ENCODE measurements at regions not wholly inside any gene's neighbourhood (a gene's known extent, or its start where the extent isn't known, plus 50 kb on each side); places are given as distances from the start of the nearest gene placed in this dataset.

DNA sequence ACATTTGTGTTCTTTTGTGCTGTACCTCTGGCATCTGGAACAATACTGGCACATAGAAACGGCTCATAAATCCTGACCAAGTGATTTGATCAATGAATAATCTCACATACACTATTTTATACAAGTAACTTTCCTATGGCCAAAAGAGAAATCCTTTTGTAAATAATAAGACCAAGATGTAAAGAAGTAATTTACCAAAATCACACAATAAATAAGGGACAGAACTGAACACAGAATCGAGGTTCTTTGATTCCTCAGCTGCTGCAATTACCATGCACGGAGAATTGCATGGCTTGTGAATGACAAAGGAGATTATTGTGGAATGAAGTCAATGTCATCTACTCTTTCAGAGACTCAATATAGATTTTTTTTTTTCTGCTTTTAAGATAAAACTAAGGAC lies 576.8 kb upstream of the SMIM31 start:
- H3K27ac Mint-ChIP-seq = no peak overlapping the region
- H3K36me3 Mint-ChIP-seq = no peaks in the 10 kb centered on the region
- TF ChIP-seq ZNF138 (CRISPR knock-in tag; conservative IDR thresholded peaks at IDR 0.05) (no peak), NFATC4 (CRISPR knock-in tag; IDR thresholded peaks at IDR 0.05) (no peak), ESRRA (CRISPR knock-in tag; IDR thresholded peaks at IDR 0.05; ENCODE audit: borderline replicate concordance) (no peak), ELF4 (CRISPR knock-in tag; IDR thresholded peaks at IDR 0.05; ENCODE audit: low read depth) (no peak), GABPB1 (CRISPR knock-in tag; IDR thresholded peaks at IDR 0.05) (no peak), PRRX2 (CRISPR knock-in tag; IDR thresholded peaks at IDR 0.05) (no peak)
- TF ChIP-seq, protein P1, sequence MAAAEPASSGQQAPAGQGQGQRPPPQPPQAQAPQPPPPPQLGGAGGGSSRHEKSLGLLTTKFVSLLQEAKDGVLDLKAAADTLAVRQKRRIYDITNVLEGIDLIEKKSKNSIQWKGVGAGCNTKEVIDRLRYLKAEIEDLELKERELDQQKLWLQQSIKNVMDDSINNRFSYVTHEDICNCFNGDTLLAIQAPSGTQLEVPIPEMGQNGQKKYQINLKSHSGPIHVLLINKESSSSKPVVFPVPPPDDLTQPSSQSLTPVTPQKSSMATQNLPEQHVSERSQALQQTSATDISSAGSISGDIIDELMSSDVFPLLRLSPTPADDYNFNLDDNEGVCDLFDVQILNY (CRISPR knock-in tag; IDR thresholded peaks at IDR 0.05) = no peak
- TF ChIP-seq, protein P2, sequence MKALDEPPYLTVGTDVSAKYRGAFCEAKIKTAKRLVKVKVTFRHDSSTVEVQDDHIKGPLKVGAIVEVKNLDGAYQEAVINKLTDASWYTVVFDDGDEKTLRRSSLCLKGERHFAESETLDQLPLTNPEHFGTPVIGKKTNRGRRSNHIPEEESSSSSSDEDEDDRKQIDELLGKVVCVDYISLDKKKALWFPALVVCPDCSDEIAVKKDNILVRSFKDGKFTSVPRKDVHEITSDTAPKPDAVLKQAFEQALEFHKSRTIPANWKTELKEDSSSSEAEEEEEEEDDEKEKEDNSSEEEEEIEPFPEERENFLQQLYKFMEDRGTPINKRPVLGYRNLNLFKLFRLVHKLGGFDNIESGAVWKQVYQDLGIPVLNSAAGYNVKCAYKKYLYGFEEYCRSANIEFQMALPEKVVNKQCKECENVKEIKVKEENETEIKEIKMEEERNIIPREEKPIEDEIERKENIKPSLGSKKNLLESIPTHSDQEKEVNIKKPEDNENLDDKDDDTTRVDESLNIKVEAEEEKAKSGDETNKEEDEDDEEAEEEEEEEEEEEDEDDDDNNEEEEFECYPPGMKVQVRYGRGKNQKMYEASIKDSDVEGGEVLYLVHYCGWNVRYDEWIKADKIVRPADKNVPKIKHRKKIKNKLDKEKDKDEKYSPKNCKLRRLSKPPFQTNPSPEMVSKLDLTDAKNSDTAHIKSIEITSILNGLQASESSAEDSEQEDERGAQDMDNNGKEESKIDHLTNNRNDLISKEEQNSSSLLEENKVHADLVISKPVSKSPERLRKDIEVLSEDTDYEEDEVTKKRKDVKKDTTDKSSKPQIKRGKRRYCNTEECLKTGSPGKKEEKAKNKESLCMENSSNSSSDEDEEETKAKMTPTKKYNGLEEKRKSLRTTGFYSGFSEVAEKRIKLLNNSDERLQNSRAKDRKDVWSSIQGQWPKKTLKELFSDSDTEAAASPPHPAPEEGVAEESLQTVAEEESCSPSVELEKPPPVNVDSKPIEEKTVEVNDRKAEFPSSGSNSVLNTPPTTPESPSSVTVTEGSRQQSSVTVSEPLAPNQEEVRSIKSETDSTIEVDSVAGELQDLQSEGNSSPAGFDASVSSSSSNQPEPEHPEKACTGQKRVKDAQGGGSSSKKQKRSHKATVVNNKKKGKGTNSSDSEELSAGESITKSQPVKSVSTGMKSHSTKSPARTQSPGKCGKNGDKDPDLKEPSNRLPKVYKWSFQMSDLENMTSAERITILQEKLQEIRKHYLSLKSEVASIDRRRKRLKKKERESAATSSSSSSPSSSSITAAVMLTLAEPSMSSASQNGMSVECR (CRISPR knock-in tag; IDR thresholded peaks at IDR 0.05; ENCODE audit: borderline replicate concordance) = no peak
- no peak for DNase-seq (ENCODE audit: low spot score)
- no peak overlapping the region for H3K4me3 Mint-ChIP-seq
- no peaks in the 10 kb centered on the region for H3K27me3 Mint-ChIP-seq (ENCODE audit: low read depth)
- H3K4me1 Mint-ChIP-seq = peaks cover 7% of the 10 kb centered on the region
- CTCF ChIA-PET = no interaction called here
- ATAC-seq = no peak
- H3K9me3 Mint-ChIP-seq = 0 out of 2 replicates have a peak, but pooled peaks cover 5% of the 10 kb centered on the region
- POLR2A ChIA-PET = no interaction called here

DNA sequence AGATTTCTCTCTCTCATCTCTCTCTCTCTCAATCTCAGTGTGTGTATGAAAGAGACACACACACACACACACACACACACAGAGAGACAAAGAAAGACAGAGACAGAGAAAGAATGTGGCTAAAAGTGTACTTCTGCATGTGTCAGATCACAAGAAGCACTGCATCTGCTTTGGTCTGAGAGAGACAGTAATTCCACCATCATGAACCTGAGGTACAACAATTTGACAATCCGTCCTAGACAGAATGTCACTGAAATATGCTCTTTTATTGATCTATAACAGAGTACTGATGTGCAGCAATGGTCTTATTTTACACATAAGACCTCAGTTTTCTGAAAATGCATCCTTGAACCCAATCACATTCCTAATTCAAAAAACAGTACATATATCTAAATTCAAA lies 576.2 kb upstream of the SMIM31 start:
- ATAC-seq (no peak), DNase-seq (ENCODE audit: low spot score) (no peak)
- H3K9me3 Mint-ChIP-seq = 0 out of 2 replicates have a peak, but pooled peaks cover 5% of the 10 kb centered on the region
- peaks cover 7% of the 10 kb centered on the region for H3K4me1 Mint-ChIP-seq
- no peak overlapping the region for H3K27ac Mint-ChIP-seq
- CTCF ChIA-PET = no interaction called here
- H3K27me3 Mint-ChIP-seq (ENCODE audit: low read depth) = no peaks in the 10 kb centered on the region
- POLR2A ChIA-PET = no interaction called here
- no peak overlapping the region for H3K4me3 Mint-ChIP-seq
- no peaks in the 10 kb centered on the region for H3K36me3 Mint-ChIP-seq
- no peak for TF ChIP-seq ELF4 (CRISPR knock-in tag; IDR thresholded peaks at IDR 0.05; ENCODE audit: low read depth)
- TF ChIP-seq ESRRA (CRISPR knock-in tag; IDR thresholded peaks at IDR 0.05; ENCODE audit: borderline replicate concordance) = no peak
- TF ChIP-seq MXD4 (CRISPR knock-in tag; IDR thresholded peaks at IDR 0.05; ENCODE audit: borderline replicate concordance) = no peak
- no peak for TF ChIP-seq PRRX2 (CRISPR knock-in tag; IDR thresholded peaks at IDR 0.05)
- TF ChIP-seq, protein P3, sequence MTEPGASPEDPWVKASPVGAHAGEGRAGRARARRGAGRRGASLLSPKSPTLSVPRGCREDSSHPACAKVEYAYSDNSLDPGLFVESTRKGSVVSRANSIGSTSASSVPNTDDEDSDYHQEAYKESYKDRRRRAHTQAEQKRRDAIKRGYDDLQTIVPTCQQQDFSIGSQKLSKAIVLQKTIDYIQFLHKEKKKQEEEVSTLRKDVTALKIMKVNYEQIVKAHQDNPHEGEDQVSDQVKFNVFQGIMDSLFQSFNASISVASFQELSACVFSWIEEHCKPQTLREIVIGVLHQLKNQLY (CRISPR knock-in tag; IDR thresholded peaks at IDR 0.05) = no peak
- TF ChIP-seq FOXP1 (CRISPR knock-in tag; IDR thresholded peaks at IDR 0.05; ENCODE audit: borderline replicate concordance) = no peak
- TF ChIP-seq, protein P4, sequence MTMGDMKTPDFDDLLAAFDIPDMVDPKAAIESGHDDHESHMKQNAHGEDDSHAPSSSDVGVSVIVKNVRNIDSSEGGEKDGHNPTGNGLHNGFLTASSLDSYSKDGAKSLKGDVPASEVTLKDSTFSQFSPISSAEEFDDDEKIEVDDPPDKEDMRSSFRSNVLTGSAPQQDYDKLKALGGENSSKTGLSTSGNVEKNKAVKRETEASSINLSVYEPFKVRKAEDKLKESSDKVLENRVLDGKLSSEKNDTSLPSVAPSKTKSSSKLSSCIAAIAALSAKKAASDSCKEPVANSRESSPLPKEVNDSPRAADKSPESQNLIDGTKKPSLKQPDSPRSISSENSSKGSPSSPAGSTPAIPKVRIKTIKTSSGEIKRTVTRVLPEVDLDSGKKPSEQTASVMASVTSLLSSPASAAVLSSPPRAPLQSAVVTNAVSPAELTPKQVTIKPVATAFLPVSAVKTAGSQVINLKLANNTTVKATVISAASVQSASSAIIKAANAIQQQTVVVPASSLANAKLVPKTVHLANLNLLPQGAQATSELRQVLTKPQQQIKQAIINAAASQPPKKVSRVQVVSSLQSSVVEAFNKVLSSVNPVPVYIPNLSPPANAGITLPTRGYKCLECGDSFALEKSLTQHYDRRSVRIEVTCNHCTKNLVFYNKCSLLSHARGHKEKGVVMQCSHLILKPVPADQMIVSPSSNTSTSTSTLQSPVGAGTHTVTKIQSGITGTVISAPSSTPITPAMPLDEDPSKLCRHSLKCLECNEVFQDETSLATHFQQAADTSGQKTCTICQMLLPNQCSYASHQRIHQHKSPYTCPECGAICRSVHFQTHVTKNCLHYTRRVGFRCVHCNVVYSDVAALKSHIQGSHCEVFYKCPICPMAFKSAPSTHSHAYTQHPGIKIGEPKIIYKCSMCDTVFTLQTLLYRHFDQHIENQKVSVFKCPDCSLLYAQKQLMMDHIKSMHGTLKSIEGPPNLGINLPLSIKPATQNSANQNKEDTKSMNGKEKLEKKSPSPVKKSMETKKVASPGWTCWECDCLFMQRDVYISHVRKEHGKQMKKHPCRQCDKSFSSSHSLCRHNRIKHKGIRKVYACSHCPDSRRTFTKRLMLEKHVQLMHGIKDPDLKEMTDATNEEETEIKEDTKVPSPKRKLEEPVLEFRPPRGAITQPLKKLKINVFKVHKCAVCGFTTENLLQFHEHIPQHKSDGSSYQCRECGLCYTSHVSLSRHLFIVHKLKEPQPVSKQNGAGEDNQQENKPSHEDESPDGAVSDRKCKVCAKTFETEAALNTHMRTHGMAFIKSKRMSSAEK (CRISPR knock-in tag; IDR thresholded peaks at IDR 0.05; ENCODE audit: borderline replicate concordance) = no peak
- TF ChIP-seq, protein P5, sequence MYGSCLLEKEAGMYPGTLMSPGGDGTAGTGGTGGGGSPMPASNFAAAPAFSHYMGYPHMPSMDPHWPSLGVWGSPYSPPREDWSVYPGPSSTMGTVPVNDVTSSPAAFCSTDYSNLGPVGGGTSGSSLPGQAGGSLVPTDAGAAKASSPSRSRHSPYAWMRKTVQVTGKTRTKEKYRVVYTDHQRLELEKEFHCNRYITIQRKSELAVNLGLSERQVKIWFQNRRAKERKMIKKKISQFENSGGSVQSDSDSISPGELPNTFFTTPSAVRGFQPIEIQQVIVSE (CRISPR knock-in tag; IDR thresholded peaks at IDR 0.05; ENCODE audit: borderline replicate concordance) = no peak
- TF ChIP-seq ZNF263 (CRISPR knock-in tag; IDR thresholded peaks at IDR 0.05; ENCODE audit: low read depth) = no peak
- no peak for TF ChIP-seq ZNF232 (CRISPR knock-in tag; IDR thresholded peaks at IDR 0.05)
- TF ChIP-seq, protein P6, sequence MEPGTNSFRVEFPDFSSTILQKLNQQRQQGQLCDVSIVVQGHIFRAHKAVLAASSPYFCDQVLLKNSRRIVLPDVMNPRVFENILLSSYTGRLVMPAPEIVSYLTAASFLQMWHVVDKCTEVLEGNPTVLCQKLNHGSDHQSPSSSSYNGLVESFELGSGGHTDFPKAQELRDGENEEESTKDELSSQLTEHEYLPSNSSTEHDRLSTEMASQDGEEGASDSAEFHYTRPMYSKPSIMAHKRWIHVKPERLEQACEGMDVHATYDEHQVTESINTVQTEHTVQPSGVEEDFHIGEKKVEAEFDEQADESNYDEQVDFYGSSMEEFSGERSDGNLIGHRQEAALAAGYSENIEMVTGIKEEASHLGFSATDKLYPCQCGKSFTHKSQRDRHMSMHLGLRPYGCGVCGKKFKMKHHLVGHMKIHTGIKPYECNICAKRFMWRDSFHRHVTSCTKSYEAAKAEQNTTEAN (CRISPR knock-in tag; IDR thresholded peaks at IDR 0.05) = no peak
- TF ChIP-seq, protein P7, sequence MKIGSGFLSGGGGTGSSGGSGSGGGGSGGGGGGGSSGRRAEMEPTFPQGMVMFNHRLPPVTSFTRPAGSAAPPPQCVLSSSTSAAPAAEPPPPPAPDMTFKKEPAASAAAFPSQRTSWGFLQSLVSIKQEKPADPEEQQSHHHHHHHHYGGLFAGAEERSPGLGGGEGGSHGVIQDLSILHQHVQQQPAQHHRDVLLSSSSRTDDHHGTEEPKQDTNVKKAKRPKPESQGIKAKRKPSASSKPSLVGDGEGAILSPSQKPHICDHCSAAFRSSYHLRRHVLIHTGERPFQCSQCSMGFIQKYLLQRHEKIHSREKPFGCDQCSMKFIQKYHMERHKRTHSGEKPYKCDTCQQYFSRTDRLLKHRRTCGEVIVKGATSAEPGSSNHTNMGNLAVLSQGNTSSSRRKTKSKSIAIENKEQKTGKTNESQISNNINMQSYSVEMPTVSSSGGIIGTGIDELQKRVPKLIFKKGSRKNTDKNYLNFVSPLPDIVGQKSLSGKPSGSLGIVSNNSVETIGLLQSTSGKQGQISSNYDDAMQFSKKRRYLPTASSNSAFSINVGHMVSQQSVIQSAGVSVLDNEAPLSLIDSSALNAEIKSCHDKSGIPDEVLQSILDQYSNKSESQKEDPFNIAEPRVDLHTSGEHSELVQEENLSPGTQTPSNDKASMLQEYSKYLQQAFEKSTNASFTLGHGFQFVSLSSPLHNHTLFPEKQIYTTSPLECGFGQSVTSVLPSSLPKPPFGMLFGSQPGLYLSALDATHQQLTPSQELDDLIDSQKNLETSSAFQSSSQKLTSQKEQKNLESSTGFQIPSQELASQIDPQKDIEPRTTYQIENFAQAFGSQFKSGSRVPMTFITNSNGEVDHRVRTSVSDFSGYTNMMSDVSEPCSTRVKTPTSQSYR (CRISPR knock-in tag; IDR thresholded peaks at IDR 0.05) = no peak
- no peak for TF ChIP-seq ETV6 (CRISPR knock-in tag; IDR thresholded peaks at IDR 0.05)

Data from WTC11 (cell line).